NCI-H2196 treated with DMSO at 0.1 percent for 48 hours (cell line): ENCODE measurements at regions not wholly inside any gene's neighbourhood (a gene's known extent, or its start where the extent isn't known, plus 50 kb on each side); places are given as distances from the start of the nearest gene placed in this dataset.
"Not testable (repeated sequence)": the region's sequence is repeated elsewhere in the genome, so short reads cannot be mapped to it uniquely, and the experiment has no call there.

Experiments
- DNase-seq: peaks from one replicate; lab custom pipeline; 2025; ENCODE audit not compliant: unreplicated experiment; lab: John Stamatoyannopoulos, UW

- DNase-seq: no peak
These were observed 55.1 kb upstream of the F9 start for GRCh38 chrX:139475432-139475831.

GRCh38 chrX:139461945-139462344 is 68.6 kb upstream of the F9 start:
- DNase-seq: not testable (repeated sequence)

GRCh38 chrX:139454743-139455142 is 75.8 kb upstream of the F9 start:
- no peak for DNase-seq

- DNase-seq: no peak
These were observed 81.5 kb upstream of the F9 start for GRCh38 chrX:139448996-139449395.

- no peak for DNase-seq
These were observed 83.7 kb upstream of the F9 start for GRCh38 chrX:139446832-139447231.

GRCh38 chrX:139429913-139430312 is 100.6 kb upstream of the F9 start:
- DNase-seq: no peak

GRCh38 chrX:139423186-139423585 is 107.4 kb upstream of the F9 start:
- no peak for DNase-seq

- DNase-seq: not testable (repeated sequence)
These were observed 132.3 kb upstream of the F9 start for GRCh38 chrX:139398258-139398657.

- no peak for DNase-seq
These were observed 142.3 kb upstream of the F9 start for GRCh38 chrX:139388254-139388653.

- no peak for DNase-seq
These were observed 148.0 kb upstream of the F9 start for GRCh38 chrX:139382529-139382928.

- DNase-seq: not testable (repeated sequence)
These were observed 154.0 kb upstream of the F9 start for GRCh38 chrX:139376547-139376946.

- no peak for DNase-seq
These were observed 170.2 kb upstream of the F9 start for GRCh38 chrX:139360356-139360755.

- not testable (repeated sequence) for DNase-seq
These were observed 187.9 kb upstream of the F9 start for GRCh38 chrX:139342594-139342991.

GRCh38 chrX:139341855-139342593 is 188.5 kb upstream of the F9 start:
- DNase-seq: not testable (repeated sequence)

- DNase-seq: no peak
These were observed 198.1 kb upstream of the F9 start for GRCh38 chrX:139332441-139332840.

- DNase-seq: no peak
These were observed 203.2 kb upstream of the F9 start for GRCh38 chrX:139327355-139327754.

- no peak for DNase-seq
These were observed 205.8 kb upstream of the F9 start for GRCh38 chrX:139324756-139325155.

GRCh38 chrX:139320661-139321354 is 209.7 kb upstream of the F9 start:
- DNase-seq: not testable (repeated sequence)

- not testable (repeated sequence) for DNase-seq
These were observed 223.9 kb upstream of the F9 start for GRCh38 chrX:139306675-139307074.

- no peak for DNase-seq
These were observed 226.1 kb upstream of the F9 start for GRCh38 chrX:139304471-139304870.

- no peak for DNase-seq
These were observed 231.2 kb upstream of the F9 start for GRCh38 chrX:139299309-139299708.

- no peak for DNase-seq
These were observed 232.1 kb upstream of the F9 start for GRCh38 chrX:139298437-139298836.

GRCh38 chrX:139297638-139298037 is 232.9 kb upstream of the F9 start:
- no peak for DNase-seq
